Inflammatory macrophage treated with lipopolysaccharide for 4 hours (primary cell): ENCODE measurements at regions not wholly inside any gene's neighbourhood (a gene's known extent, or its start where the extent isn't known, plus 50 kb on each side); places are given as distances from the start of the nearest gene placed in this dataset.
"Not testable (repeated sequence)": the region's sequence is repeated elsewhere in the genome, so short reads cannot be mapped to it uniquely, and the experiment has no call there.

ENCODE experiments used
- DNase-seq: peaks from one replicate; pipeline ENCODE4 v3.0.0-alpha.2; 2020

DNA sequence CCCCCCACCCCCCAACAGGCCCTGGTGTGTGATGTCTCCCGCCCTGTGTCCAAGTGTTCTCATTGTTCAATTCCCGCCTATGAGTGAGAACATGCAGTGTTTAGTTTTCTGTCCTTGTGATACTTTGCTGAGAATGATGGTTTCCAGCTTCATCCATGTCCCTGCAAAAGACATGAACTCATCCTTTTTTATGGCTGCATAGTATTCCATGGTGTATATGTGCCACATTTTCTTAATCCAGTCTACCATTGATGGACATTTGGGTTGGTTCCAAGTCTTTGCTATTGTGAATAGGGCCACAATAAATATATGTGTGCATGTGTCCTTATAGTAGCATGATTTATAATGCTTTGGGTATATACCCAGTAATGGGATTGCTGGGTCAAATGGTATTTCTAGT is 54.0 kb downstream of the ZCCHC13 start:
- not testable (repeated sequence) for DNase-seq

DNA sequence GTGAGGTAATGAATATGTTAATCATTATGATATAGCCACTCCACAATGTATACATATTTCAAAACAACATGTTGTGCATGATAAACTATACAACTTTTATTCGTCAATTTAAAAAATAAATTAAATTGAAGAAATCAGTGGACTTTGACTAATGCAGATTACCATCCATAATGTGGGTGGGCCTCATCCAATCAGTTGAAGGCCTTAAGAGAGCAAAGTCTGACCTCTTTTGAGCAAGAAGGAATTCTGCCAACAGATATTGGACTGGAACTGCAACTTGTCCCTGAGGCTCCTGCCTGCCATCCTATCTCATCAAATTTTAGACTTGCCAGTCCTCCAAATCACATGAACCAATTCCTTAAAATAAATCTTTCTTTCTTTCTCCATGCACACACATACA is 57.4 kb upstream of the SLC16A2 start:
- no peak for DNase-seq

DNA sequence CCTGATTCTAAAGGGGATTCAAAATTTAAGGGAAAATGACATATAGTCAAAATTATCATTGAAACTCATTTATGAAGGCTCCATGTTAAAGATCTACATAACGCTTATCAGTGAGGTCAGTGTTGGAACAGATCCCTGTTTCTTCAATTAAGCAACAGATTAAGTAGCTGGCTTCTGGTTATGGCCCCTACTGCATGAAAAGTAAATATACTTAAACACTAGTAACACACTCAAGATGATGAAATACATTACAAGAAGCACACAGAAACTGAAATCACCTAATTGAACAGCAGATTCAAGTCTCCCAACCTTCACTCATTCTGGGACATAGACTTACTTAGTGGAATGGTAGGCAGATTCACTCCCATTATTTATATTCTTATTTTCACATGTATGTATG is 51.6 kb upstream of the SLC16A2 start:
- DNase-seq = no peak

DNA sequence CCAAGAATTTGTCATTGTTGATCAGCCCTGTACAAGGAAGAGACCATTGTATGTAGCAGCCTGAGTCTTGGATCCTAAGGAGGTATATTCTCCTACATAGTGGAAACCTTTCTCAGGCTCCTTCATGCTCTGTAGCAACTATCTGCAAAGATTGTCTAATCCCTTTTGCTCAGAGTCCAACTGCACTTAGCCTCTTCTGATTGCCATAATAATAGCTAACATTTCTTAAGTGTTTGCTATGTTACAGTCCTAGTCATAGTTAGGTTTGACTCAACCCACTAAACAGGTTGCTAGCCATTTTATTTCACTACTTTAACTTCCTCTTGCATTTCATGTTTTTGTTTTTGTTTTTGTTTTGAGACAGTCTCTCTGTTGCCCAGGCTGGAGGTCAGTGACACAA is 50.8 kb upstream of the SLC16A2 start:
- peak; percentile 65 for DNase-seq

DNA sequence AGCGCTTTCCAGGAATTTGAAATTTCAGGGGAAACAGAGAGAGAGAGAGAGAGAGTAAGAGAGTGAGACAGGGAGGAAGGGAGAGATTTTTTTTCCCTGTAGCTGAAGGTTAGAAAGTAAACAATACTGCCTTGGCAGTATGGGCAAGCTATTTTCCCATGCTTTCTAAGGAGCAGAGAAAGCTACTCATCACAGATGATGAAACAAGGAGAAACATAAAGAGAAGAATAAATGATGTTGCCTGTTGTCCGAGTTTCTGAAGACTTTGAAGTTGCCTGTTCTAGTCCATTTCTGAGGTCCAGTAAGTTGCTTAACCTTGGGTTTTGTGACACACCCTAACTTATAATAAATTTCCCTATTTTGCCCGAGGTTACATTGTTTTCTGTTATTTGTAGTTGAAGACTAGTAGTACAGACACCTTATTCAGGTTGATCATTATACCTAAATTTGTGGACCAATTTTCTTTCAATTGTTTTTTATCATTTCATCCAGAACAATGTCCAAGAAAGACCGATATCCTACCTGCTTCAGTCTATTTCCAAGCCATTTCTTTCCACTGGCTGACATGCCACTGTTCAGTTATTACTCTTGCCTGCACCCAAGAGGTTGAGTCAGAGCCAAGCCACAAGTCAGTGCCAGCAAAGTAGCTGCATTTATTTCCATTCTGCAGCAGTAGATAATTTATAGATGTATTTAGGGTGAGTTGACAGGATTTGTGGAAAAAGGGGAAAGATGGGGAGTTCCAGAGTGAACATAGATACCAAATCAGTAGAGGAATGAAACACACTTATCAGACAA is 49.7 kb upstream of the SLC16A2 start:
- DNase-seq = peak; percentile 4
